Ectodermal cell (in vitro differentiated cells): ENCODE measurements at regions not wholly inside any gene's neighbourhood (a gene's known extent, or its start where the extent isn't known, plus 50 kb on each side); places are given as distances from the start of the nearest gene placed in this dataset.

Experiments
- H3K27ac ChIP-seq: 2 replicates; pipeline ENCODE4 v1.7.0; 2013; ENCODE audit warnings: mild to moderate bottlenecking, low read depth, low read length; ENCODE audit not compliant: insufficient read depth, poor library complexity, severe bottlenecking
- H3K27me3 ChIP-seq: 2 replicates; pipeline ENCODE4 v1.7.0; 2013; ENCODE audit warnings: mild to moderate bottlenecking, low read length; ENCODE audit not compliant: insufficient read depth, control insufficient read depth, poor library complexity, severe bottlenecking
- H3K36me3 ChIP-seq: one replicate; pipeline ENCODE4 v1.7.0; 2013; ENCODE audit warnings: low read length; ENCODE audit not compliant: control insufficient read depth, insufficient read depth
- H3K4me1 ChIP-seq: one replicate; pipeline ENCODE4 v1.7.0; 2013; ENCODE audit warnings: low read length; ENCODE audit not compliant: control insufficient read depth, insufficient read depth
- H3K4me3 ChIP-seq: 2 replicates; pipeline ENCODE4 v1.7.0; 2013; ENCODE audit warnings: low read depth, low read length, control low read depth; ENCODE audit not compliant: insufficient read depth
- H3K9me3 ChIP-seq: 2 replicates; pipeline ENCODE4 v1.7.0; 2013; ENCODE audit warnings: mild to moderate bottlenecking, low read length, moderate library complexity; ENCODE audit not compliant: control insufficient read depth
- WGBS, 2 experiments: methylation state at CpG; one replicate each; pipeline ENCODE4 v1.1.7; 2013; ENCODE audit warnings: missing lambda C conversion rate in 2 of 2; 5-methylcytosine and 5-hydroxymethylcytosine counted together

GRCh38 chr5:155089643-155090042, 76.1 kb downstream of the KIF4B start:
- no CpG with 5 or more reads among the region's 1 CpG for WGBS, 2 experiments
- no peaks in the 10 kb centered on the region for H3K27me3 ChIP-seq
- no peak overlapping the region for H3K4me3 ChIP-seq
- H3K36me3 ChIP-seq: no peaks in the 10 kb centered on the region
- H3K9me3 ChIP-seq: no peaks in the 10 kb centered on the region
- no peak overlapping the region for H3K27ac ChIP-seq
- H3K4me1 ChIP-seq: no peaks in the 10 kb centered on the region

GRCh38 chr5:155091063-155091648, 77.6 kb downstream of the KIF4B start:
- Histone ChIP-seq H3K27ac (no peak overlapping the region), H3K4me1 (no peaks in the 10 kb centered on the region), H3K9me3 (no peaks in the 10 kb centered on the region), H3K4me3 (no peak overlapping the region), H3K36me3 (no peaks in the 10 kb centered on the region), H3K27me3 (no peaks in the 10 kb centered on the region)
- WGBS, 2 experiments: 89 to 90% methylated on average over 2 of the region's 2 CpGs

- 91 to 93% methylated on average over 1 to 2 of the region's 2 CpGs for WGBS, 2 experiments
- no peaks in the 10 kb centered on the region for H3K36me3 ChIP-seq
- H3K4me3 ChIP-seq: no peak overlapping the region
- H3K27me3 ChIP-seq: no peaks in the 10 kb centered on the region
- no peaks in the 10 kb centered on the region for H3K4me1 ChIP-seq
- no peaks in the 10 kb centered on the region for H3K9me3 ChIP-seq
- no peak overlapping the region for H3K27ac ChIP-seq
These were observed 78.5 kb downstream of the KIF4B start for GRCh38 chr5:155091768-155092717.

- no peak overlapping the region for H3K27ac ChIP-seq
- WGBS, 2 experiments: 91 to 95% methylated on average over 1 of the region's 1 CpG
- no peaks in the 10 kb centered on the region for H3K27me3 ChIP-seq
- no peaks in the 10 kb centered on the region for H3K4me1 ChIP-seq
- H3K36me3 ChIP-seq: no peaks in the 10 kb centered on the region
- H3K9me3 ChIP-seq: no peaks in the 10 kb centered on the region
- no peak overlapping the region for H3K4me3 ChIP-seq
These were observed 80.9 kb downstream of the KIF4B start for GRCh38 chr5:155094455-155094854.

- no peak overlapping the region for H3K27ac ChIP-seq
- no peaks in the 10 kb centered on the region for H3K27me3 ChIP-seq
- 91 to 95% methylated on average over 2 of the region's 2 CpGs for WGBS, 2 experiments
- H3K4me1 ChIP-seq: no peaks in the 10 kb centered on the region
- H3K4me3 ChIP-seq: no peak overlapping the region
- no peaks in the 10 kb centered on the region for H3K9me3 ChIP-seq
- no peaks in the 10 kb centered on the region for H3K36me3 ChIP-seq
These were observed 84.4 kb downstream of the KIF4B start for GRCh38 chr5:155097995-155098394.

- Histone ChIP-seq H3K4me3 (no peak overlapping the region), H3K27me3 (no peaks in the 10 kb centered on the region), H3K9me3 (no peaks in the 10 kb centered on the region), H3K27ac (no peak overlapping the region), H3K4me1 (no peaks in the 10 kb centered on the region), H3K36me3 (no peaks in the 10 kb centered on the region)
- 100% methylated on average over 1 of the region's 1 CpG for WGBS, 2 experiments
These were observed 84.9 kb downstream of the KIF4B start for GRCh38 chr5:155098433-155098832.

GRCh38 chr5:155101697-155102096, 88.1 kb downstream of the KIF4B start:
- Histone ChIP-seq H3K9me3 (no peaks in the 10 kb centered on the region), H3K4me3 (no peak overlapping the region), H3K4me1 (no peaks in the 10 kb centered on the region), H3K27me3 (no peaks in the 10 kb centered on the region), H3K36me3 (no peaks in the 10 kb centered on the region), H3K27ac (no peak overlapping the region)
- WGBS, 2 experiments: 74 to 85% methylated on average over 2 of the region's 2 CpGs

GRCh38 chr5:155103146-155103545, 89.6 kb downstream of the KIF4B start:
- H3K27ac ChIP-seq: no peak overlapping the region
- WGBS, 2 experiments: 94 to 95% methylated on average over 3 to 4 of the region's 4 CpGs
- no peaks in the 10 kb centered on the region for H3K4me1 ChIP-seq
- no peaks in the 10 kb centered on the region for H3K9me3 ChIP-seq
- no peaks in the 10 kb centered on the region for H3K27me3 ChIP-seq
- no peaks in the 10 kb centered on the region for H3K36me3 ChIP-seq
- no peak overlapping the region for H3K4me3 ChIP-seq

- Histone ChIP-seq H3K4me3 (no peak overlapping the region), H3K27ac (no peak overlapping the region), H3K36me3 (no peaks in the 10 kb centered on the region), H3K9me3 (no peaks in the 10 kb centered on the region), H3K27me3 (no peaks in the 10 kb centered on the region), H3K4me1 (no peaks in the 10 kb centered on the region)
- 83 to 87% methylated on average over 2 of the region's 2 CpGs for WGBS, 2 experiments
These were observed 90.9 kb downstream of the KIF4B start for GRCh38 chr5:155104441-155104840.

- Histone ChIP-seq H3K4me3 (no peak overlapping the region), H3K9me3 (no peaks in the 10 kb centered on the region), H3K36me3 (no peaks in the 10 kb centered on the region), H3K27me3 (no peaks in the 10 kb centered on the region), H3K4me1 (no peaks in the 10 kb centered on the region), H3K27ac (no peak overlapping the region)
- WGBS, 2 experiments: 94 to 96% methylated on average over 4 of the region's 4 CpGs
These were observed 92.7 kb downstream of the KIF4B start for GRCh38 chr5:155106221-155106620.
